ENCODE measurements at regions not wholly inside any gene's neighbourhood (a gene's known extent, or its start where the extent isn't known, plus 50 kb on each side); places are given as distances from the start of the nearest gene placed in this dataset.

DNA sequence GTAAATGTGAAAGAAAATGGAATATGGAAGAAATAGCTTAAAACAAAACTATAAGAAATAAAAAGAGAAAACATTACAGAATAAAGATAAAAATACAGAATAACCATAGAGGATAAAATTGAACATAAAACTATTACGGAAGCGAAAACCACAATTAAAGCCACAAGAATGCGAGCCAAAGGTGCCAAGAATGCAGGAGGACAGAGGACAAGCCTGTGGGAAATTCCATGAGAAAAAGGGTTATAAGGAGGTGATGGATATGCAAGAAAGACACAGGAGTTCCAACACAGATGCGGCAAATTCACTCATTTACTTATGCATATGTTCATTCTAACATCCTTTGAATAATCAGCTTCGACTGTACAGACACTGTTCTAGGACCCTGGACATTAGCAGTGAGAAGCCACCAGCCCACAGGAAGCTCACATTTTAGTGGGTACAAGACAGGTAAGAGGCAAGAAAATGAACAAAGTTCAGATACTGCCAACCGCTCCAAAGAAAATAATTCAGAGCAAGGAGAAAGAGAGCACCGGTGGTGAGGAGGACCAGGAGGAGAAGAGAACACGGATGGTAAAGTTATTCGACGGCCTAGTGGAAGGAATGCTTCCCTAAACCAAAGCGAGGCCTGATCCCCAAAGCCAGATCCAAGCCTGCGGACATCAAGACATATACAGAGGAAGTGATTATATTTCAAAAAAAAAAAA, 213.7 kb upstream of the MGMT start:
- DNase-seq (ENCODE audit: low read depth, low spot score): no peak
- no peak overlapping the region for H3K4me3 ChIP-seq (ENCODE audit: low read length)

GRCh38 chr10:129253865-129254179, 213.2 kb upstream of the MGMT start:
- DNase-seq (ENCODE audit: low read depth, low spot score): no peak
- no peak overlapping the region for H3K4me3 ChIP-seq (ENCODE audit: low read length)

DNA sequence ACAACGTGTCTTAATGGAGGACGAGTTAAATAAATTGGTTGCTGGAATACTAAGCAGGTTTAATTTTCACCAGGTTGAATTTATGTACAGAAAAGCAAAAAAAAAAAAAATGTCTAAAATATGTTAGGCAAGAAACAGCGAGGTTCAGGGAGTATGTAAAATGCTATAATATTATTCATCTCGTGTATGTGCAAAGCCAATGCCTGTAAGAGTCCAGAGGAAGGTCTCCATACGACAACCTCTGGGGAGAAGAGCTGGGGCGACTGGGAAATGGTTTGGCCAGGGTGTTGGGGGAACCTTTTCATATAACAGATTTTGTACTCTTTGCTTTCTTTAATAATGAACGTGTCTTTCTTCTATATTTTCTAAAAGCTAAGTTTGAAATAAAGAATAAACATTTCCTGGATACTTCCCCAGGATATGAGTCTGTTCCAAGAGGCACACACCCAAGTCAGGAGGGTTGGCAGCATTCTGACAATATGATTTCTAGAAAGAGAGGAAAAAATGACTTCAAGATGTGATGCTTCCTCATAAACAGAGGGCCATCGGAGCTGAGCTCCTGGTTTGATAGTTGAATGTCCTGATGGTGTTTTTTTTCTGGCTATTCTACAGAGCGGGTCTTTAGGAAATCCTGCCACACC, 208.6 kb upstream of the MGMT start:
- no peak overlapping the region for H3K4me3 ChIP-seq (ENCODE audit: low read length)
- no peak for DNase-seq (ENCODE audit: low read depth, low spot score)

DNA sequence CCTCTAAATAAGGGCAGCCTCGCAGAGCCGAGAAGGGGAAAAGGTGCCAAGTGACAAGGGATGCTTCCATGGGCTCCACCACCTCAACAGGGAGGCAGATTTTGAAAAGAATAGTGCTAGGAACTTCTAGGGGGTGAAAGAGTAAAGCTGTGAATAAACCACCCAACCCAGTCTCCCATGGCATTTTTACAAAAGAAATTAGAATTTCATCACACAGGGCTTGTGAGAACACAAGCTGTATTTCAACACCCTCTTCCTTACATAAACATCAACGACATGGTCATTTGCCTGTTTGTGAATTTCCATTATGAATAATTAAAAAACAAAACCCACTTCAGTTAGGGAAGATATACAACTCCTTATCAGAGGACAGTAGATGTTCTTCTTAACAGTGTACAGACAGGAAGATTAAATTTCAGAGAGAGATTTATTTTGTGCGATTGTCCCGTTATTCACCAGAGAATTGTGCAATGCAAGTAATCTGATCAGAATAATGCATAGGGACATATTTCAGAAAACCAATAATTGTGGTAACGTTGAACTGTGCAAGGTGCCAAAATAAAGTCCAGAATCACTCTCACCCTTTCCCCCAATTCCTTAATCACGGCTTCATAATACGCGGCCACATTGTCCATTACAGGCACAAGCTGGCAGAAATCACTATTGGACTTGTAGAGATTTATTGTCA, 207.8 kb upstream of the MGMT start:
- no peak for DNase-seq (ENCODE audit: low read depth, low spot score)
- no peak overlapping the region for H3K4me3 ChIP-seq (ENCODE audit: low read length)

DNA sequence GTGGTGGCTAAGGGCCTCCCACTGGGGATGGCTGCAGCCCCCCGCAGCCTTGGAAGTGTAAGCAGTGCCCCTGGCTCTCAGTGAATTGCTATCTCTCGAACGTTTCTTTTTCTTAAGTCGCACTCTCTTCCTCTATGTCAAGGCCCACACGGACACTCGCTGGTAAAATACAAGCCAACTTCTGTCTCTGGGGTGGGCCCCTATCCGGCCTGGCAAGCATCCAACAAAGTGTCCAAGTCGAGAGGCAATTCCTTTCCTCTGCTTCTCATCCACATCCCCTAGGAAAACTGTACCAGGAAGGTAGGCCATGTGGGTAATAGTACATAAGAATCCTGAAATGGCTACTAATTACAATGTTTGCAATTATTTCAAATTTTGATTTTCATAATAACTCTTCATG, 194.9 kb upstream of the MGMT start:
- H3K4me3 ChIP-seq (ENCODE audit: low read length): no peak overlapping the region
- DNase-seq (ENCODE audit: low read depth, low spot score): no peak

- H3K4me3 ChIP-seq (ENCODE audit: low read length): no peak overlapping the region
- DNase-seq (ENCODE audit: low read depth, low spot score): no peak
Measured at GRCh38 chr10:129272866-129273650, 194.0 kb upstream of the MGMT start.

DNA sequence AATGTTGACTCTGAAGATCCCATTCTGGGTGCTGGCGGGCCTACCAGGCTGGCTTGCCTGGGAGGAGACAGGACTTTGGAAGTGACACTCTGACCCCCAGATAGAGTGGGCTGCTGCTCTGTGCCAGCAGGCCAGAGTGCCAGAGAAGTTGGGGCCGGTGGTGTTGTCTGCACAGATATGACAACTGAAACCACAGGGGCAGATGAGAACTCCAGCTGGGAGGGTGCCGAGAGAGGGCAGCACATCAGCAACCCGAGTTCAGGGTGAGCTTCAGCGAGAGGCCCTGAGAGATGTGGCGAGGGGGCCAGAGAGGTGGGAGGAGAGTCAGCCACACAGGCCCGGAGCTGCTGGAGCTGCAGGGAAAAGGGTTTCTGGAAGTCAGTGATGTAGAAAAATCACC, 193.2 kb upstream of the MGMT start:
- no peak for DNase-seq (ENCODE audit: low read depth, low spot score)
- H3K4me3 ChIP-seq (ENCODE audit: low read length): no peak overlapping the region

DNA sequence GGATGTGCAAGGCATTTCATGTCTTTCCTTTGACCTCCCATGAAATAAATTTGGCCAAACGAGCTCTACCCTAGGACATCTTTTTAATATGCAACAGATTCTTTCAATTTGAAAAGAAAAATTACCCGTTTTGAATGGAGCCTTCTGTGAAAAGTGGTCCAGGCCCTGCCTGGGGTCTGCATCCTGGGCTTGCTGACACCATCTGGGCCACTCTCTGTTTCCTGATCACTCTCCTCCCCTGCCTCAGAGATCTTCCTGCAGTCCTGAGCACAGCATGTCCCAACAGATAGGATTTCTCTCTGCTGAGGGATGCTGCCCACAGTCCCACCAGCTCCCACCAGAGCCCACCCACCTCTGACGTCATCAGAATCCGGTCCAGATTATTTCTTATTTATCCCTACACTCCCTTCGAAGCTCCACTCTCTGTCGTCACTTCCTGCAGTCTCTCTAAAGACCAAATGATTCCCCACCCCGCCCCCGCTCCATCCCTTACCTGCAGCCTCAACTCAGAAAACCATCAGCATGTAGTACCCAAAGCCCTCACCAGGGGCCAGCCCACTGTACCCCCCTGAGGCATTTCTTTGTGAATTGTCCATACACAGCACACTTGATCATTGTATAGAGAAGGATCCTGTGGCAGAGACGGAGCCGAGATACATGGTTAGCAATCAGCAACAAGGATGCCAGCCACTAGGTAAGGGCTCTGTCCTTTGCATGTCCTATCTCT, 192.1 kb upstream of the MGMT start:
- DNase-seq (ENCODE audit: low read depth, low spot score): peak; percentile 10
- H3K4me3 ChIP-seq (ENCODE audit: low read length): no peak overlapping the region

DNA sequence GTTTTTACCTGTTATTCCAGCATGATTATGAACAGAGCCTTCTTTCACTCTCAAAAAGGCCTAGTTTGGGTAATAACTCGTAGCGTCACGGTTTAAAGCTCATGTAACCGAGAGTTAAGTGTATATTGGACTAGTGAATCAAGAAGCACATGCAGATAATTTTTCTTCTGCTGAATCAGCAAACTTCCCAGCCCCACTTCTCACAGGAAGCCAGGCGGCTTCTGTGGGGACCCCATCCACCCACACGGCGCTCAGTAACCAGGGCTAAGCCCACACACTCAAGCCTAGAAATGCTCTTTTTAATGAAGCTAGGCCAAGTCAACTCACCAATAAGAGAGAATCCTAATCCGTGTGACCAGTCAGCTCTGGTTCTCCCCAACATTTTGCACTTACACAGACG, 191.2 kb upstream of the MGMT start:
- H3K4me3 ChIP-seq (ENCODE audit: low read length): no peak overlapping the region
- no peak for DNase-seq (ENCODE audit: low read depth, low spot score)

GRCh38 chr10:129277084-129277483, 190.0 kb upstream of the MGMT start:
- H3K4me3 ChIP-seq (ENCODE audit: low read length): no peak overlapping the region
- DNase-seq (ENCODE audit: low read depth, low spot score): no peak

- DNase-seq (ENCODE audit: low read depth, low spot score): no peak
Measured at GRCh38 chr10:129277841-129278240, 189.2 kb upstream of the MGMT start.

GRCh38 chr10:129278686-129279085, 188.4 kb upstream of the MGMT start:
- H3K4me3 ChIP-seq (ENCODE audit: low read length): no peak overlapping the region
- no peak for DNase-seq (ENCODE audit: low read depth, low spot score)

More at GRCh38 chr10:129277841-129278240, 189.2 kb upstream of the MGMT start:
- H3K4me3 ChIP-seq (ENCODE audit: low read length): no peak overlapping the region

GRCh38 chr10:129279446-129280154, 187.4 kb upstream of the MGMT start:
- no peak overlapping the region for H3K4me3 ChIP-seq (ENCODE audit: low read length)
- no peak for DNase-seq (ENCODE audit: low read depth, low spot score)

GRCh38 chr10:129280155-129280502, 186.9 kb upstream of the MGMT start:
- no peak for DNase-seq (ENCODE audit: low read depth, low spot score)
- H3K4me3 ChIP-seq (ENCODE audit: low read length): no peak overlapping the region

DNA sequence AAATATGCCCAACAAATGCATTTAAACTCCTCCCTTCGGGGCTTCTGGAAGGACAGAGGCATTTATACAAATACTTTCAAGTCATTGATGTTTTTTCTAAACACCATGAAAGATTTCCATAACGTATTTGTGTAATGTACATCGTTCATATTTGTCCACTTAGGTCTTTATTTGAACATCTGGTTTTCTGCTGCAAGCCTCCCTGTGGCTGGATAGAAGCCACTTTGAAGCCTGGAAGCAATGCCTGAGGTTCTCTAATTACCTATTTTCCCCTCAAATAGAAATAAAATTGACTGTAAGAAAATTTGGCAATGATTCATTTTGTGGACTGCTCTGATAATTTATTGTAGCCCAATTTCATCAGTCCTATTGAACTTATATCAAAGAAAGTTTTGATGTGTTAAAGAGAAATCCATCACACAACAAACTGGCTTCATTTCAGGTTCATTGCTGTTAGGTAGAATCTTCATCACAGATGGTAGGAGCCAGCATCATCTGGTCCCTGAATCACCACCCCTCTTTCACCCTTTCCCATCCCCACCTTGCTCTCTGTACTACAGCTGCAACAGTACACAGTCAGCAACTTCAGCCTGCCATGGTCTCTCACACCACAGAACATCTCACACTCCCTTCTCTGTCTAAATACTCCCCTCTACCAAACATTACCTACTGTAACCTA, 186.0 kb upstream of the MGMT start:
- DNase-seq (ENCODE audit: low read depth, low spot score): no peak
- no peak overlapping the region for H3K4me3 ChIP-seq (ENCODE audit: low read length)

GRCh38 chr10:129285459-129285858, 181.6 kb upstream of the MGMT start:
- H3K4me3 ChIP-seq (ENCODE audit: low read length): no peak overlapping the region

GRCh38 chr10:129288999-129289584, 177.9 kb upstream of the MGMT start:
- no peak for DNase-seq (ENCODE audit: low read depth, low spot score)
- H3K4me3 ChIP-seq (ENCODE audit: low read length): no peak overlapping the region

More at GRCh38 chr10:129285459-129285858, 181.6 kb upstream of the MGMT start:
- DNase-seq (ENCODE audit: low read depth, low spot score): no peak

Data from Jurkat, Clone E6-1 (cell line).